GM18873 (cell line): ENCODE measurements at regions not wholly inside any gene's neighbourhood (a gene's known extent, or its start where the extent isn't known, plus 50 kb on each side); places are given as distances from the start of the nearest gene placed in this dataset.
"Not testable (repeated sequence)": the region's sequence is repeated elsewhere in the genome, so short reads cannot be mapped to it uniquely, and the experiment has no call there.

Source experiments
- ATAC-seq: cut with Tn5 transposase; IDR thresholded peaks from one replicate; pipeline ENCODE4 v1.9.1; 2021; ENCODE audit warnings: mild to moderate bottlenecking, moderate library complexity, moderate number of reproducible peaks; ENCODE audit not compliant: unreplicated experiment, low FRiP score

GRCh38 chr5:110812639-110813038 lies 73.8 kb downstream of the SLC25A46 start:
- ATAC-seq: no peak

GRCh38 chr5:110815916-110816605 lies 77.3 kb downstream of the SLC25A46 start:
- no peak for ATAC-seq

- no peak for ATAC-seq
Observed at GRCh38 chr5:110817459-110817858, 78.7 kb downstream of the SLC25A46 start.

- ATAC-seq: no peak
Observed at GRCh38 chr5:110823571-110823970, 84.8 kb downstream of the SLC25A46 start.

- ATAC-seq: no peak
Observed at GRCh38 chr5:110824936-110825441, 86.2 kb downstream of the SLC25A46 start.

GRCh38 chr5:110832683-110833082 lies 93.9 kb downstream of the SLC25A46 start:
- no peak for ATAC-seq

GRCh38 chr5:110834933-110835332 lies 96.1 kb downstream of the SLC25A46 start:
- not testable (repeated sequence) for ATAC-seq

GRCh38 chr5:110836851-110837250 lies 98.0 kb downstream of the SLC25A46 start:
- no peak for ATAC-seq

- ATAC-seq: not testable (repeated sequence)
Observed at GRCh38 chr5:110838357-110838756, 99.5 kb downstream of the SLC25A46 start.

- no peak for ATAC-seq
Observed at GRCh38 chr5:110838961-110839360, 100.2 kb downstream of the SLC25A46 start.

GRCh38 chr5:110840347-110840960 lies 101.6 kb downstream of the SLC25A46 start:
- no peak for ATAC-seq

GRCh38 chr5:110841137-110841536 lies 102.3 kb downstream of the SLC25A46 start:
- ATAC-seq: no peak

GRCh38 chr5:110842948-110843347 lies 104.1 kb downstream of the SLC25A46 start:
- ATAC-seq: no peak

- ATAC-seq: no peak
Observed at GRCh38 chr5:110844251-110844650, 105.4 kb downstream of the SLC25A46 start.

GRCh38 chr5:110846398-110847001 lies 107.7 kb downstream of the SLC25A46 start:
- no peak for ATAC-seq

- no peak for ATAC-seq
Observed at GRCh38 chr5:110851357-110851756, 112.5 kb downstream of the SLC25A46 start.

- peak; percentile 98 for ATAC-seq
Observed at GRCh38 chr5:110852053-110852452, 113.2 kb downstream of the SLC25A46 start.

- ATAC-seq: no peak
Observed at GRCh38 chr5:110852541-110852940, 113.7 kb downstream of the SLC25A46 start.

- no peak for ATAC-seq
Observed at GRCh38 chr5:110853267-110853666, 114.5 kb downstream of the SLC25A46 start.

GRCh38 chr5:110854200-110854599 lies 115.4 kb downstream of the SLC25A46 start:
- ATAC-seq: no peak

- no peak for ATAC-seq
Observed at GRCh38 chr5:110855961-110856360, 117.2 kb downstream of the SLC25A46 start.
